ENCODE measurements at regions not wholly inside any gene's neighbourhood (a gene's known extent, or its start where the extent isn't known, plus 50 kb on each side); places are given as distances from the start of the nearest gene placed in this dataset.

DNA sequence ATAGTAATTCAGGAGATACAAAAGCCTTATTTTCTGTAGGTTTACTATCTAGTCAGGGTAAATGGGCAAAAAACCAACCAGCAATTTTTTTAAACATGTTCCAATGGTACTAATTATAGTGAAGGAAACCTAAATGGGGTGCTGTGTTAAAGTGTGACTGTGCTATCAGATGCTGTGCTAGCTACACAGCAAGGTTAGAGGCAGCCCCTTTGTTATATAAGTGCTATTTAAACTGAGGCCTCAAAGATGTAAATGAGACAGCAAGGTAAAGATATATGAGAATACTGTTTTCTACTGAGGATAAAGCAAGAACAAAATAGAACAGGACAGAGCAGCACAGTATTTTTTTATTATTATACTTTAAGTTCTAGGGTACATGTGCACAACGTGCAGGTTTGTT lies 305.4 kb upstream of the RGS18 start:
- Histone ChIP-seq H3K27ac (ENCODE audit: extremely low read length, insufficient read depth, low read length) (no peak overlapping the region), H4K20me1 (ENCODE audit: insufficient read depth, low read length) (no peaks in the 10 kb centered on the region), H3K4me1 (ENCODE audit: insufficient read depth, low read length) (no peaks in the 10 kb centered on the region), H2AFZ (ENCODE audit: low read length) (no peak overlapping the region), H3K4me2 (ENCODE audit: low read depth, low read length) (no peak overlapping the region), H3K4me3 (replicated peaks in 1 of 3; ENCODE audit: insufficient read depth in 1 of 3, low read depth in 2 of 3, low read length in 3 of 3) (no peak overlapping the region), H3K79me2 (ENCODE audit: insufficient read depth, low read length) (no peaks in the 10 kb centered on the region), H3K27me3 (ENCODE audit: control insufficient read depth in 1 of 2, insufficient read depth in 2 of 2, low read length in 2 of 2) (no peaks in the 10 kb centered on the region), H3K9ac (ENCODE audit: insufficient read depth, low read depth, low read length) (no peak overlapping the region), H3K36me3 (replicated peaks in 1 of 2; ENCODE audit: control insufficient read depth in 1 of 2, insufficient read depth in 2 of 2, low read length in 2 of 2) (no peaks in the 10 kb centered on the region), H3K9me3 (ENCODE audit: low read length) (no peaks in the 10 kb centered on the region)
- CTCF ChIA-PET (ENCODE audit: low intra/inter-chr PET ratio, low total read pairs), result no interaction called here
- intact Hi-C loops (cut with micrococcal nuclease; ENCODE audit: unreplicated experiment) (no loop called here), in situ Hi-C loops (cut with HindIII; ENCODE audit: extremely low pct_ligation_motif_present, low pct_unique_long_range_greater_than_20kb) (no loop called here)
- WGBS (ENCODE audit: low lambda C conversion rate), result 6% methylated on average over 1 of the region's 1 CpG
- ATAC-seq (no peak), DNase-seq (ENCODE audit: low spot score) (no peak), FAIRE-seq (no peak)
- no TSS peak for BruUV-seq (replicated peaks)
- POLR2A ChIA-PET, result no interaction called here
- no peak for TF ChIP-seq AKNA (CRISPR knock-in tag; IDR thresholded peaks at IDR 0.05; ENCODE audit: borderline replicate concordance)
- TF ChIP-seq CHD2 (IDR thresholded peaks at IDR 0.05; ENCODE audit: low read depth, low read length), result no peak
- TF ChIP-seq, protein P1, sequence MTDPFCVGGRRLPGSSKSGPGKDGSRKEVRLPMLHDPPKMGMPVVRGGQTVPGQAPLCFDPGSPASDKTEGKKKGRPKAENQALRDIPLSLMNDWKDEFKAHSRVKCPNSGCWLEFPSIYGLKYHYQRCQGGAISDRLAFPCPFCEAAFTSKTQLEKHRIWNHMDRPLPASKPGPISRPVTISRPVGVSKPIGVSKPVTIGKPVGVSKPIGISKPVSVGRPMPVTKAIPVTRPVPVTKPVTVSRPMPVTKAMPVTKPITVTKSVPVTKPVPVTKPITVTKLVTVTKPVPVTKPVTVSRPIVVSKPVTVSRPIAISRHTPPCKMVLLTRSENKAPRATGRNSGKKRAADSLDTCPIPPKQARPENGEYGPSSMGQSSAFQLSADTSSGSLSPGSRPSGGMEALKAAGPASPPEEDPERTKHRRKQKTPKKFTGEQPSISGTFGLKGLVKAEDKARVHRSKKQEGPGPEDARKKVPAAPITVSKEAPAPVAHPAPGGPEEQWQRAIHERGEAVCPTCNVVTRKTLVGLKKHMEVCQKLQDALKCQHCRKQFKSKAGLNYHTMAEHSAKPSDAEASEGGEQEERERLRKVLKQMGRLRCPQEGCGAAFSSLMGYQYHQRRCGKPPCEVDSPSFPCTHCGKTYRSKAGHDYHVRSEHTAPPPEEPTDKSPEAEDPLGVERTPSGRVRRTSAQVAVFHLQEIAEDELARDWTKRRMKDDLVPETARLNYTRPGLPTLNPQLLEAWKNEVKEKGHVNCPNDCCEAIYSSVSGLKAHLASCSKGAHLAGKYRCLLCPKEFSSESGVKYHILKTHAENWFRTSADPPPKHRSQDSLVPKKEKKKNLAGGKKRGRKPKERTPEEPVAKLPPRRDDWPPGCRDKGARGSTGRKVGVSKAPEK (CRISPR knock-in tag; IDR thresholded peaks at IDR 0.05; ENCODE audit: borderline replicate concordance), result no peak
- no peak for TF ChIP-seq FOSL2 (CRISPR knock-in tag; IDR thresholded peaks at IDR 0.05)
- TF ChIP-seq ZBTB38 (CRISPR knock-in tag; IDR thresholded peaks at IDR 0.05), result no peak
- TF ChIP-seq ZBTB33 (CRISPR knock-in tag; IDR thresholded peaks at IDR 0.05), result no peak
- no peak for TF ChIP-seq ETV6 (CRISPR knock-in tag; conservative IDR thresholded peaks at IDR 0.05)
- no peak for TF ChIP-seq KAT2B (IDR thresholded peaks at IDR 0.05; ENCODE audit: borderline replicate concordance, low read depth, low read length)
- no peak for TF ChIP-seq CCDC6 (CRISPR knock-in tag; IDR thresholded peaks at IDR 0.05)
- TF ChIP-seq ZNF44 (CRISPR knock-in tag; IDR thresholded peaks at IDR 0.05), result no peak
- no peak for TF ChIP-seq JUNB (CRISPR knock-in tag; IDR thresholded peaks at IDR 0.05; ENCODE audit: borderline replicate concordance)
- TF ChIP-seq ZNF18 (CRISPR knock-in tag; IDR thresholded peaks at IDR 0.05; ENCODE audit: insufficient replicate concordance), result no peak
- no peak for TF ChIP-seq PRMT3 (CRISPR knock-in tag; IDR thresholded peaks at IDR 0.05; ENCODE audit: borderline replicate concordance, low read depth)
- no peak for TF ChIP-seq ATAD3A (CRISPR knock-in tag; IDR thresholded peaks at IDR 0.05)
- TF ChIP-seq JUND (CRISPR knock-in tag; IDR thresholded peaks at IDR 0.05), result no peak

Data from HepG2 (cell line).